H9 (cell line): ENCODE measurements at regions not wholly inside any gene's neighbourhood (a gene's known extent, or its start where the extent isn't known, plus 50 kb on each side); places are given as distances from the start of the nearest gene placed in this dataset.

Source experiments
- DNase-seq: peaks from one replicate; pipeline ENCODE4 v3.0.0-alpha.2; 2017
- H2AFZ ChIP-seq: one replicate; pipeline ENCODE4 v1.6.1; 2013; ENCODE audit warnings: mild to moderate bottlenecking, low read length, control low read depth, moderate library complexity
- H2AK5ac ChIP-seq: 2 replicates; pipeline ENCODE4 v1.6.1; 2013; ENCODE audit warnings: low read length, control low read depth, mixed read lengths; ENCODE audit not compliant: insufficient read length
- H2BK120ac ChIP-seq: one replicate; pipeline ENCODE4 v1.6.1; 2013; ENCODE audit warnings: low read depth, mild to moderate bottlenecking, low read length, control low read depth, inconsistent platforms; ENCODE audit not compliant: poor library complexity, severe bottlenecking
- H2BK12ac ChIP-seq: 2 replicates; pipeline ENCODE4 v1.6.1; 2013; ENCODE audit warnings: low read length, control low read depth, mixed read lengths, low read depth; ENCODE audit not compliant: insufficient read length
- H2BK15ac ChIP-seq: 2 replicates; pipeline ENCODE4 v1.6.1; 2013; ENCODE audit warnings: low read depth, low read length, control low read depth
- H2BK20ac ChIP-seq: one replicate; pipeline ENCODE4 v1.6.1; 2013; ENCODE audit warnings: low read depth, mild to moderate bottlenecking, low read length, control low read depth, inconsistent platforms; ENCODE audit not compliant: poor library complexity, severe bottlenecking
- H2BK5ac ChIP-seq: 2 replicates; pipeline ENCODE4 v1.6.1; 2013; ENCODE audit warnings: low read length, control low read depth, mixed read lengths; ENCODE audit not compliant: insufficient read length
- H3K14ac ChIP-seq: 2 replicates; pipeline ENCODE4 v1.6.1; 2013; ENCODE audit warnings: low read length, control low read depth; ENCODE audit not compliant: insufficient read depth
- H3K18ac ChIP-seq: 2 replicates; pipeline ENCODE4 v1.6.1; 2013; ENCODE audit warnings: low read depth, mild to moderate bottlenecking, mixed read lengths, low read length, control low read depth; ENCODE audit not compliant: insufficient read length
- H3K23ac ChIP-seq: 2 replicates; pipeline ENCODE4 v1.6.1; 2013; ENCODE audit warnings: low read length, control low read depth, mixed read lengths, low read depth; ENCODE audit not compliant: insufficient read length
- H3K23me2 ChIP-seq: 2 replicates; pipeline ENCODE4 v1.6.1; 2013; ENCODE audit warnings: low read depth, mild to moderate bottlenecking, mixed read lengths, low read length, control low read depth; ENCODE audit not compliant: insufficient read length, poor library complexity, severe bottlenecking
- H3K27ac ChIP-seq: 2 replicates; pipeline ENCODE4 v1.5.1; 2013; ENCODE audit warnings: low read length, control low read depth, mixed read lengths, low read depth; ENCODE audit not compliant: insufficient read length
- H3K27me3 ChIP-seq: 2 replicates; pipeline ENCODE4 v1.6.1; 2013; ENCODE audit warnings: low read length, control low read depth, inconsistent platforms; ENCODE audit not compliant: insufficient read depth
- H3K4ac ChIP-seq: 2 replicates; pipeline ENCODE4 v1.6.1; 2013; ENCODE audit warnings: low read depth, mild to moderate bottlenecking, control low read depth, inconsistent platforms, low read length, moderate library complexity
- H3K4me1 ChIP-seq: 2 replicates; pipeline ENCODE4 v1.6.1; 2013; ENCODE audit warnings: low read length, control low read depth, inconsistent platforms; ENCODE audit not compliant: insufficient read depth
- H3K4me2 ChIP-seq: 2 replicates; pipeline ENCODE4 v1.6.1; 2013; ENCODE audit warnings: low read length, control low read depth, mixed read lengths; ENCODE audit not compliant: insufficient read length, insufficient read depth
- H3K56ac ChIP-seq: 2 replicates; pipeline ENCODE4 v1.6.1; 2013; ENCODE audit warnings: low read depth, mild to moderate bottlenecking, mixed read lengths, low read length, control low read depth; ENCODE audit not compliant: insufficient read length
- H3K79me1 ChIP-seq: 2 replicates; pipeline ENCODE4 v1.6.1; 2013; ENCODE audit warnings: low read depth, mild to moderate bottlenecking, moderate library complexity, low read length, control low read depth, inconsistent platforms; ENCODE audit not compliant: insufficient read depth, poor library complexity, severe bottlenecking
- H3K79me2 ChIP-seq: 2 replicates; pipeline ENCODE4 v1.6.1; 2013; ENCODE audit warnings: low read length, control low read depth, inconsistent platforms; ENCODE audit not compliant: insufficient read depth
- H3K9ac ChIP-seq: 2 replicates; pipeline ENCODE4 v1.6.1; 2013; ENCODE audit warnings: low read length, control low read depth, mixed read lengths; ENCODE audit not compliant: insufficient read length; ENCODE audit errors: extremely low read depth
- H3K9me3 ChIP-seq: one replicate; pipeline ENCODE4 v1.6.1; 2013; ENCODE audit warnings: low read depth, low read length, inconsistent platforms; ENCODE audit not compliant: control insufficient read depth
- H3T11ph ChIP-seq: one replicate; pipeline ENCODE4 v1.6.1; 2013; ENCODE audit warnings: mild to moderate bottlenecking, low read length, control low read depth, inconsistent platforms
- H4K20me1 ChIP-seq: one replicate; pipeline ENCODE4 v1.6.1; 2013; ENCODE audit not compliant: control insufficient read depth, insufficient read length, insufficient read depth
- H4K5ac ChIP-seq: 2 replicates; pipeline ENCODE4 v1.6.1; 2013; ENCODE audit warnings: low read depth, mild to moderate bottlenecking, mixed read lengths, low read length, control low read depth; ENCODE audit not compliant: insufficient read length
- H4K8ac ChIP-seq: replicated peaks from 2 replicates; pipeline ENCODE4 v1.6.1; 2013; ENCODE audit warnings: low read length, control low read depth, mixed read lengths, low read depth; ENCODE audit not compliant: insufficient read length
- H4K91ac ChIP-seq: 2 replicates; pipeline ENCODE4 v1.6.1; 2013; ENCODE audit warnings: low read depth, mild to moderate bottlenecking, moderate library complexity, mixed read lengths, low read length, control low read depth; ENCODE audit not compliant: insufficient read length
- H3K27ac Mint-ChIP-seq, 3 experiments: 2 replicates in 2 of 3; 3 replicates in 1 of 3; pipeline ENCODE4 v1.8.0; 2020 to 2021; ENCODE audit warnings: mixed read lengths in 3 of 3, mild to moderate bottlenecking in 1 of 3, moderate library complexity in 1 of 3
- H3K27me3 Mint-ChIP-seq: 2 replicates; pipeline ENCODE4 v1.8.0; 2021; ENCODE audit warnings: low read depth, mild to moderate bottlenecking, moderate library complexity, mixed read lengths
- H3K36me3 Mint-ChIP-seq, 3 experiments: 2 replicates in 2 of 3; 3 replicates in 1 of 3; pipeline ENCODE4 v1.8.0; 2020 to 2021; ENCODE audit warnings: low read depth in 3 of 3, mixed read lengths in 3 of 3; ENCODE audit not compliant: insufficient read depth in 1 of 3
- H3K4me1 Mint-ChIP-seq, 2 experiments: 2 replicates each; pipeline ENCODE4 v1.8.0; 2020; ENCODE audit warnings: mixed read lengths in 2 of 2
- H3K4me3 Mint-ChIP-seq, 2 experiments: 2 replicates in 1 of 2; 3 replicates in 1 of 2; pipeline ENCODE4 v1.8.0; 2020 to 2021; ENCODE audit warnings: mild to moderate bottlenecking in 2 of 2, mixed read lengths in 2 of 2, moderate library complexity in 1 of 2
- H3K9me3 Mint-ChIP-seq, 2 experiments: 2 replicates in 1 of 2; 3 replicates in 1 of 2; pipeline ENCODE4 v1.8.0; 2020; ENCODE audit warnings: mild to moderate bottlenecking in 2 of 2, mixed read lengths in 2 of 2, moderate library complexity in 1 of 2
- CTCF ChIP-seq: fragments of 200-600 bp; sonication (generic); conservative IDR thresholded peaks from 3 replicates; pipeline ENCODE4 v1.8.0; 2021; ENCODE audit warnings: antibody characterized with exemption, mild to moderate bottlenecking
- WGBS: extraction: QIAGEN DNeasy Blood & Tissue Kit; methylation state at CpG from one replicate; pipeline ENCODE4 v1.1.7; 2013; ENCODE audit warnings: missing lambda C conversion rate, low lambda C conversion rate, mixed read lengths; ENCODE audit not compliant: insufficient read length; ENCODE audit errors: extremely low coverage; 5-methylcytosine and 5-hydroxymethylcytosine counted together

GRCh38 chr7:84446991-84447480 is 252.4 kb upstream of the SEMA3A start:
- H3K4me2 ChIP-seq: no peak overlapping the region
- H3K27ac Mint-ChIP-seq: no peak overlapping the region
- no CpG with 5 or more reads among the region's 14 CpGs for WGBS

More at GRCh38 chr7:84446991-84447480, 252.4 kb upstream of the SEMA3A start:
- H3K23me2 ChIP-seq: no peaks in the 10 kb centered on the region
- no peak overlapping the region for H4K91ac ChIP-seq
- no peak overlapping the region for H3K4ac ChIP-seq
- Mint-ChIP-seq H3K27me3 (no peaks in the 10 kb centered on the region), H3K9me3 (peaks cover 0 to 9% of the 10 kb centered on the region in 2 experiments; a peak in 4 of 5 replicates), H3K36me3 (peaks cover 0 to 5% (median 4%) of the 10 kb centered on the region in 3 experiments; a peak in 4 of 7 replicates), H3K4me1 (no peaks in the 10 kb centered on the region), H3K4me3 (no peak overlapping the region)
- no peak for TF ChIP-seq CTCF
- no peak overlapping the region for H4K8ac ChIP-seq
- H3K4me1 ChIP-seq: no peaks in the 10 kb centered on the region
- no peak overlapping the region for H3K18ac ChIP-seq
- H3K79me2 ChIP-seq: no peaks in the 10 kb centered on the region
- H2BK5ac ChIP-seq: no peak overlapping the region
- H3K9ac ChIP-seq: no peak overlapping the region
- no peak overlapping the region for H3K23ac ChIP-seq
- no peak overlapping the region for H3K56ac ChIP-seq
- H2AK5ac ChIP-seq: no peak overlapping the region
- no peak for DNase-seq
- H2BK20ac ChIP-seq: no peak overlapping the region
- H2BK120ac ChIP-seq: no peak overlapping the region
- no peak overlapping the region for H3K27ac ChIP-seq
- H2BK12ac ChIP-seq: no peak overlapping the region
- H3K79me1 ChIP-seq: no peaks in the 10 kb centered on the region
- H3K27me3 ChIP-seq: no peaks in the 10 kb centered on the region
- H3K9me3 ChIP-seq: no peaks in the 10 kb centered on the region
- no peak overlapping the region for H3K14ac ChIP-seq
- no peak overlapping the region for H2BK15ac ChIP-seq
- no peak overlapping the region for H4K5ac ChIP-seq
- H4K20me1 ChIP-seq: no peaks in the 10 kb centered on the region
- H3T11ph ChIP-seq: no peak overlapping the region
- no peak overlapping the region for H2AFZ ChIP-seq
